Stimulated activated naive CD8-positive, alpha-beta T cell treated with anti-CD3 and anti-CD28 coated beads, Interleukin-15, Interleukin-2, amounts not matched to agents 100 ng/mL and 50 ng/mL, for 24 hours (primary cell): ENCODE measurements at regions not wholly inside any gene's neighbourhood (a gene's known extent, or its start where the extent isn't known, plus 50 kb on each side); places are given as distances from the start of the nearest gene placed in this dataset.

Experiments used
- H3K27ac Mint-ChIP-seq: one replicate; pipeline ENCODE4 v1.8.0; 2021; ENCODE audit warnings: mild to moderate bottlenecking, mixed read lengths
- H3K27me3 Mint-ChIP-seq: one replicate; pipeline ENCODE4 v1.8.0; 2021; ENCODE audit warnings: mixed read lengths
- H3K36me3 Mint-ChIP-seq: one replicate; pipeline ENCODE4 v1.8.0; 2021; ENCODE audit warnings: low read depth, mixed read lengths
- H3K4me1 Mint-ChIP-seq: one replicate; pipeline ENCODE4 v1.8.0; 2021; ENCODE audit warnings: low read depth, mixed read lengths
- H3K4me3 Mint-ChIP-seq: one replicate; pipeline ENCODE4 v1.8.0; 2021; ENCODE audit warnings: mild to moderate bottlenecking, mixed read lengths
- H3K9me3 Mint-ChIP-seq: one replicate; pipeline ENCODE4 v1.8.0; 2021; ENCODE audit warnings: mixed read lengths

GRCh38 chr6:33860706-33861474, 57.1 kb upstream of the MLN start:
- peaks cover 47% of the 10 kb centered on the region for H3K27me3 Mint-ChIP-seq
- H3K4me3 Mint-ChIP-seq, result no peak overlapping the region
- peaks cover 47% of the 10 kb centered on the region for H3K4me1 Mint-ChIP-seq
- peaks cover under 1% of the 10 kb centered on the region for H3K9me3 Mint-ChIP-seq
- H3K36me3 Mint-ChIP-seq, result no peaks in the 10 kb centered on the region
- no peak overlapping the region for H3K27ac Mint-ChIP-seq

- H3K4me1 Mint-ChIP-seq, result peaks cover 55% of the 10 kb centered on the region
- no peaks in the 10 kb centered on the region for H3K36me3 Mint-ChIP-seq
- no peak overlapping the region for H3K27ac Mint-ChIP-seq
- no peaks in the 10 kb centered on the region for H3K9me3 Mint-ChIP-seq
- H3K27me3 Mint-ChIP-seq, result peaks cover 41% of the 10 kb centered on the region
- no peak overlapping the region for H3K4me3 Mint-ChIP-seq
These were observed 56.2 kb upstream of the MLN start for GRCh38 chr6:33860006-33860405.

DNA sequence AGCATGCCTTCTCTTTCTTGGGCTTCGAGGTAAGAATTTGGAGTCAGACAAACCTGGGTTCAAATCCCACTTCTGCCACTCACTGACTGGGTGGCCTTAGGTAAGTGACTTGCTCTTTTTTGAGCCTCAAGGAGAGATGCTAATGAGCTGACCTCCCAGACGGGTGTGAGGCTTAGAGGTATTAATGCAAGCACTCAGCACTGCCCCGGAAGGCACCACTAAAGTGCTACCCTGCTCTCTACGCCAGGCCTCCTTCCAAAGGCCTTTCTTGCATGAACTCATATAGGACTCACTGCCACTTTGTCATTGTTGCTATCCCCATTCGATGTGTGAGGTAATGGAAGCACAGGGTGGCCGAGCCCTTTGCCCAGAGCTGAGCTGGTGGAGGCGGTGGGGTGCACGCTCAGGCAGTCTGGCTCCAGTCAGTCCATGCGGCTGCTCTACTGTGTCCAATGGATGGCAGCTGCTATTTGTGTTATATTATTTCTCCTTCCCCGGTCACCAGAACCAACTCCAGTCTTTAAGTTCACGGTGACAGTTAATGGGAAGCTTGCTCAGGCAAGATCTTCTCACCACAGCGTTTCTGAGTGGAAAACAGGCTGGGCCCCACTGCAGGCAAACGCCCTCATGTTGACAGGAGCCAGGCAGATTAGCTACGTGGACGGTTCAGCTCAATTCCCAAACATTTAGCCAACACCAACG, 55.2 kb upstream of the MLN start:
- H3K27ac Mint-ChIP-seq, result no peak overlapping the region
- peaks cover 50% of the 10 kb centered on the region for H3K4me1 Mint-ChIP-seq
- H3K36me3 Mint-ChIP-seq, result no peaks in the 10 kb centered on the region
- peaks cover 46% of the 10 kb centered on the region for H3K27me3 Mint-ChIP-seq
- H3K9me3 Mint-ChIP-seq, result no peaks in the 10 kb centered on the region
- H3K4me3 Mint-ChIP-seq, result no peak overlapping the region

GRCh38 chr6:33857932-33858475, 54.2 kb upstream of the MLN start:
- H3K27ac Mint-ChIP-seq, result no peak overlapping the region
- H3K36me3 Mint-ChIP-seq, result no peaks in the 10 kb centered on the region
- no peak overlapping the region for H3K4me3 Mint-ChIP-seq
- H3K9me3 Mint-ChIP-seq, result no peaks in the 10 kb centered on the region
- H3K27me3 Mint-ChIP-seq, result peaks cover 48% of the 10 kb centered on the region
- peaks cover 48% of the 10 kb centered on the region for H3K4me1 Mint-ChIP-seq

DNA sequence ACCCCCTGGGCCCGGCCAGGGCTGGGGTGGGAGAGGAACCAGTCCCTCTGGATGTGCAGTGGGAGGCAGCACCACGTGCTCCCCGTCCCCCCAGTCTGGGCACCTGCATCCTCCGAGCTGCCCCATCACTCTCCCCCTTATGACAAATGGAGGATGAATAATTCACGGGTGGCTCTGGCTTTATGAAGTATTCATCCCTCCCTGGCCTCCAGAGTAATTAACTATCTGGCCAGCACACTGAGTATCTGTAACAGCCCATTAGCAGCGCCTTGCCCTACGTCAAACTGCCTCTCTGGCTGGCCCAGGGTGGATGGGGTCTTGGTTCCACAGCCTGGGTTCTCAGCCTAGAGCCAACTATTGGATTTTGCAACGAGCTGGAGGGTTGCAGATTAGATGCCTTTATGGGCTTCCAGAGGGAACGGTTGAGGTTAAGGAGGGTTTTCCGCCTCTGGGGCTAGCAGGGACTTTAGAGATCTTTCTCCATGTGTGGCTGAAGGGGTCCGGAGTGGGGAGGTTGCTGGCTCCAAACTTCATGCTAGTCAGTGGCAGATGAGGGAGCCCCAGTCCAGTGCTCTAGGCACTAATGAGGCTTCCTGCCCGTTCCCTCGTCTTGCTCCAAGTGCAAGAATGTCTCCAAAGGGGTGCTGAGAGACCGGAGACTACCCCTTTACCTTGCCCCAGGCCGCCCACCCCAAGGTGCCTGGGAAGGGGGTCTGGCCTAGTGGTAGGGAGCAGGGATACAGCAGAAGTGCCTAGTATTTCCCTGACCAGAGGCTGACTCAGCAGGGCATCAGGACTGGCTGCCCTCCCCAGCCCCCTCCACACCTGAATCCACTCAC, 53.5 kb upstream of the MLN start:
- Mint-ChIP-seq H3K27me3 (peaks cover 45% of the 10 kb centered on the region), H3K27ac (no peak overlapping the region), H3K4me1 (peaks cover 48% of the 10 kb centered on the region), H3K36me3 (no peaks in the 10 kb centered on the region), H3K9me3 (no peaks in the 10 kb centered on the region), H3K4me3 (no peak overlapping the region)

DNA sequence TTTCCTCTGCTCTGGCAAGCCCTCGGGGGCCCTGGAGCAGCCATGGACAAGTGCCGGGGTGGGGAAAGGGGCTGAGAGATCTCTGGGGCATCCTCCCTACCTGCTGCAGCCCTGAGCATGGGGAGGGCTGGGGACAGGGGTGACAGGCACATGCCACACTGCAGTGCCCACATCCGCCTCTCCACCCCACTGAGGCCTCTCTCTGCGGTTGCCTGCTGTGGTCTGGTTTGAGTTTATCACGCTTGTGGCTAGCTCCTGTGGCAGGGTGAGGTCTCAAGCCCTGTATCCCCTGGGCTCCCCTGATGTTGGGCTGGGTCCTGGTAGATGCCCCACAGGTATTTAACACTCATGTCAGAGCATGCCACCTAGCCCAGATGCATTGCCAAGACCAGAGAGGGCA, 52.9 kb upstream of the MLN start:
- no peaks in the 10 kb centered on the region for H3K36me3 Mint-ChIP-seq
- no peak overlapping the region for H3K27ac Mint-ChIP-seq
- H3K4me3 Mint-ChIP-seq, result no peak overlapping the region
- H3K9me3 Mint-ChIP-seq, result no peaks in the 10 kb centered on the region
- peaks cover 43% of the 10 kb centered on the region for H3K4me1 Mint-ChIP-seq
- H3K27me3 Mint-ChIP-seq, result peaks cover 39% of the 10 kb centered on the region

DNA sequence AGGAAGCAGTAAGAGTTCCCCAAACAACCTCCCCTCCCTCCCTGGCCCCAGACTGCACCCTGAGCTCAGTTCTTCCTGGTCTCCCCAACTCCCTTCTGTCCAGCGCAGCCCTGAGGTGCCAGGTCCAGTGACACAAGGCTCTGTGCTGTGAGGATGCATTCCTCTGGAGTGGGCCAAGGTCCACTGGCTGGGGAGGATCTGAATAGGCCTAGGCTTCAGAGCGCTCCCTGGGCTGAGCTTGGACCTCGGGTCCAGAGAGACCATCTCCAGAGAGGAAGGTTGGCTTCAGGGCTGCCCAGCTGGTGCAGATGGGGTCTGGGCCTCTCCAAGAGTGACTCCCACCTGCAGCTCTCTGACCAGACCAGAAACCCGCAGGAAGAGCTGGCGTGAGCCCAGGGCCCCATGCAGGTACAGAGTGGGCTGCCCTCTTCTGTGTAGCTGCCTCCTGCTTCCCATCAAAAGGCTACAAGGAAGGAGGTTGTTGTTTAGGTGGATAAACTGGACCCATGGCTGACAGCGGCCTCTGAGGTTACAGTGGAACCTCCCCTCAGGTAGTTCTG, 52.3 kb upstream of the MLN start:
- Mint-ChIP-seq H3K36me3 (no peaks in the 10 kb centered on the region), H3K27ac (no peak overlapping the region), H3K9me3 (no peaks in the 10 kb centered on the region), H3K4me3 (no peak overlapping the region), H3K4me1 (peaks cover 38% of the 10 kb centered on the region), H3K27me3 (peaks cover 39% of the 10 kb centered on the region)

DNA sequence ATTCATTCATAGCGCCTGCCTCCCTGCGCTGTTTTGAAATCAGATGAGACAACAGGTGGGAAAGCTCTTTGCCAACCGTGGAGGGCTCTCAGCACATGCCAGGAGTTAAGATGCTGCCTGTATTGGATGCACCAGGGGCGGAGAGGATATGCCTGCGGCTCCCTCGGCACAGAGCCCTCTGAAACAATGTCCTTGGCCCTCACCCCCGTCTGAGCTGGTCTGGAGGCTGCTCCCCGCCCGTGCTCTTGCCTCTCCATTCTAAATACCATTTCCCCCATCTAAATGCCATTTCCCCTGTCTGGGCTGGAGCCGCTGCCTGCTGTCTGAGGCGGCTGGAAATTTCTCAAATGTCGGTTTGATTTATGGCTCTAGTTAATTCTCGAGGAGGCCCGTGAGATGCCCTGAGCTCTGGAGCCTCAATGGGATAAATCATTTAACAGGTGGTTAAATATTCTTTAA, 50.8 kb upstream of the MLN start:
- Mint-ChIP-seq H3K9me3 (no peaks in the 10 kb centered on the region), H3K27me3 (peaks cover 37% of the 10 kb centered on the region), H3K27ac (no peak overlapping the region), H3K4me3 (no peak overlapping the region), H3K36me3 (no peaks in the 10 kb centered on the region), H3K4me1 (peaks cover 29% of the 10 kb centered on the region)

DNA sequence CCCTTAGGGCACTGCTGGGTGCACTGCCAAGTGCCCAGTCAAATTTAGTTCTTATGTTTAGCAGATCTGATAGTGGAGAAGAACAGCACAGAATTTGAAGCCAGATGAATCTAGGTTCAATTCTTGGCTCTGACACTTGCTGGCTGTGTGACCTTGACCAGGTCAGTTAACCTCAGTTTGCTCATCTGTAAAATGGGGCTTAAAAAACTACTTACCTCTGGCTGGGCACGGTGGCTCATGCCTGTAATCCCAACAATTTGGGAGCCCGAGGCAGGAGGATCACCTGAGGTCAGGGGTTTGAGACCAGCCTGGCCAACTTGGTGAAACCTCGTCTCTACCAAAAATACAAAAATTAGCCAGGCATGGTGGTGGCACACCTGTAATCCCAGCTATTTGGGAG, 49.9 kb upstream of the MLN start:
- Mint-ChIP-seq H3K9me3 (no peaks in the 10 kb centered on the region), H3K4me3 (no peak overlapping the region), H3K27ac (no peak overlapping the region), H3K4me1 (peaks cover 29% of the 10 kb centered on the region), H3K27me3 (peaks cover 33% of the 10 kb centered on the region), H3K36me3 (no peaks in the 10 kb centered on the region)
